SK-N-SH treated with all-trans-retinoic acid at 6 μM for 48 hours (cell line): ENCODE measurements at regions not wholly inside any gene's neighbourhood (a gene's known extent, or its start where the extent isn't known, plus 50 kb on each side); places are given as distances from the start of the nearest gene placed in this dataset.

Experiments
- ARNTL ChIP-seq: fragments of 450-650 bp; formaldehyde crosslinking; IDR thresholded peaks from 2 replicates; pipeline ENCODE4 v1.5.0; 2020; ENCODE audit warnings: low read depth, mild to moderate bottlenecking, moderate library complexity, borderline replicate concordance
- RARB ChIP-seq: fragments of 250-450 bp; sonication (Bioruptor Pico); IDR thresholded peaks from 2 replicates; pipeline ENCODE4 v1.8.0; 2021; ENCODE audit warnings: mild to moderate bottlenecking, moderate library complexity
- TCF4 ChIP-seq: fragments of 250-450 bp; sonication (Bioruptor Pico); IDR thresholded peaks from 2 replicates; pipeline ENCODE4 v1.8.0; 2021; ENCODE audit warnings: mild to moderate bottlenecking, moderate library complexity, borderline replicate concordance
- ZFP3 ChIP-seq: fragments of 250-450 bp; sonication (Bioruptor Pico); IDR thresholded peaks from 2 replicates; pipeline ENCODE4 v1.5.0; 2020; ENCODE audit warnings: mild to moderate bottlenecking, moderate library complexity
- TF ChIP-seq, protein P1 (sequence below): fragments of 250-450 bp; sonication (Bioruptor Pico); IDR thresholded peaks from 2 replicates; pipeline ENCODE4 v1.8.0; 2020; ENCODE audit warnings: mild to moderate bottlenecking, moderate library complexity, borderline replicate concordance

DNA sequence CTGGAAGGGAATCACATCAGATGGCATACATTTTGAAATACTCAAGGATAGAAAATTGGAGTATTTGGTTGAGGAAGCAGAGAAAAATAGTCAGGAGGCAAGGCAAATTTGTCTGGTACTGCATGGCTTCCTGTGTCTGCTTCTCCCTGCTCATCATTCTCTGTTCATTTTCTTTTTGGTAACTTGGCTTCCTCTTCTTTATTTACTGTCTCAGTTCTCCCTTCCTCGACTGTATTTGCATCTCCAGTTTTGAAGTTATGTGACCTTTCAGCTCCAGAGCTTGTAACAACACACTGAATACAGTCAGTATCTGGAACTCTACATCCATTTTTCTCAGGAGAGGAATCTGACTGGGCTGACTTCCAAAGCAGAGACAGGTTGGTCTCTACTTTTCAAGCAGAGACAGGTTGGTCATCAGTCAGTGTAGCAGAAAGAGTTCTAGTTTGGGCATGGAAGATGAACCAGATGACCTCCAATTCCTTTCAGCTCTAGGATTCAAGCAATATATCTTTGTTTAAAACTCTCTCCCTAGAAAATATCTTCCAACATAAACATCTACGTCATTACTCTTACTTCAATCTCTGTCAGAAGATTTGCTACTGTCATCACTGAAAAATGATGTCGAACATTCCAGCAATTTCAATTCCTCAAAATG lies 571.2 kb downstream of the ADGRL2 start:
- TF ChIP-seq RARB (CRISPR knock-in tag) (no peak), TCF4 (CRISPR knock-in tag) (no peak), ZFP3 (CRISPR knock-in tag) (no peak), ARNTL (CRISPR knock-in tag) (no peak)
- TF ChIP-seq, protein P1, sequence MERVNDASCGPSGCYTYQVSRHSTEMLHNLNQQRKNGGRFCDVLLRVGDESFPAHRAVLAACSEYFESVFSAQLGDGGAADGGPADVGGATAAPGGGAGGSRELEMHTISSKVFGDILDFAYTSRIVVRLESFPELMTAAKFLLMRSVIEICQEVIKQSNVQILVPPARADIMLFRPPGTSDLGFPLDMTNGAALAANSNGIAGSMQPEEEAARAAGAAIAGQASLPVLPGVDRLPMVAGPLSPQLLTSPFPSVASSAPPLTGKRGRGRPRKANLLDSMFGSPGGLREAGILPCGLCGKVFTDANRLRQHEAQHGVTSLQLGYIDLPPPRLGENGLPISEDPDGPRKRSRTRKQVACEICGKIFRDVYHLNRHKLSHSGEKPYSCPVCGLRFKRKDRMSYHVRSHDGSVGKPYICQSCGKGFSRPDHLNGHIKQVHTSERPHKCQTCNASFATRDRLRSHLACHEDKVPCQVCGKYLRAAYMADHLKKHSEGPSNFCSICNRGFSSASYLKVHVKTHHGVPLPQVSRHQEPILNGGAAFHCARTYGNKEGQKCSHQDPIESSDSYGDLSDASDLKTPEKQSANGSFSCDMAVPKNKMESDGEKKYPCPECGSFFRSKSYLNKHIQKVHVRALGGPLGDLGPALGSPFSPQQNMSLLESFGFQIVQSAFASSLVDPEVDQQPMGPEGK, result no peak
